NCI-H774 (cell line): ENCODE measurements at regions not wholly inside any gene's neighbourhood (a gene's known extent, or its start where the extent isn't known, plus 50 kb on each side); places are given as distances from the start of the nearest gene placed in this dataset.

Source experiments
- DNase-seq: peaks from one replicate; lab custom pipeline; 2025; lab: John Stamatoyannopoulos, UW

- no peak for DNase-seq
Observed at GRCh38 chr20:58069207-58069606, 159.2 kb downstream of the ANKRD60 start.

DNA sequence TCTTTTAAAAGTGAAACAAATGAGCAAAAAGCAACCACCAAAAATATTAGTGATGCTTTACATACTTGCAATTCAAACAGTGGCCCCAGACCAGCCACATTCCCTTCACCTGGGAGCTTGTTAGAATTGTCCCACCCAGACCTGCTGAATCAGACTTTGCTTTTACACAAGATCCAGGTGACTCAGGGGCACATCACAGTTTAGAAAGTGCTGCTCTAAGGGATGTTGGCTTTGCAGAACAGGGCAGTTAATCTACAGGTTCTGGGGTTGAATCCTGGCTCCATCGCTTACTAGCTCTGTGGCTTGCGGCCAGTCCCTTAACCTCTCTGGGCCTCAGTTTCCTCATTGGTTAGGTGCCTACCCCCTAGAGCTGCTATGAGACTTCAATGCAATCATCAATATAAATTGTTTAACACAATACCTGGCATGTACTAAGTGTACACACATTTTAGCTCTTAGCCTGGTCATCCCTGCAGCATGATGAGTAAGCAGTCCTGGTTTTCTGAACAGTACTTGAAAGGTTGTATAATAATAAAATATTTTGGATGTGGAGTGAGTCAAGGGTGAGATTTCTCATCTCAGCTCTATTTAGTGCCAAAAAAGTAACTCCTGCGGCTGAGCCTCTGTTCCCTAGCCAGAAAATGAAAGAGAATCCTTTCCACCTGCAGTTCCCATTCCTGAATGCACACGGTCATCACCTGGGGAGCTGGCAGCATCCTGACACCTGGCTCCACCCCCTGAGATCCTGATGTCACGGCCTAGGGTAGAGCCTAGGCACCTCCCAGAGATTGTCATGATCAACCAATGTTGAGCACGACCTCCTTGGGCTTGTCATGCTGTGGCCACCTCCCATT is 162.7 kb downstream of the ANKRD60 start:
- DNase-seq = no peak

DNA sequence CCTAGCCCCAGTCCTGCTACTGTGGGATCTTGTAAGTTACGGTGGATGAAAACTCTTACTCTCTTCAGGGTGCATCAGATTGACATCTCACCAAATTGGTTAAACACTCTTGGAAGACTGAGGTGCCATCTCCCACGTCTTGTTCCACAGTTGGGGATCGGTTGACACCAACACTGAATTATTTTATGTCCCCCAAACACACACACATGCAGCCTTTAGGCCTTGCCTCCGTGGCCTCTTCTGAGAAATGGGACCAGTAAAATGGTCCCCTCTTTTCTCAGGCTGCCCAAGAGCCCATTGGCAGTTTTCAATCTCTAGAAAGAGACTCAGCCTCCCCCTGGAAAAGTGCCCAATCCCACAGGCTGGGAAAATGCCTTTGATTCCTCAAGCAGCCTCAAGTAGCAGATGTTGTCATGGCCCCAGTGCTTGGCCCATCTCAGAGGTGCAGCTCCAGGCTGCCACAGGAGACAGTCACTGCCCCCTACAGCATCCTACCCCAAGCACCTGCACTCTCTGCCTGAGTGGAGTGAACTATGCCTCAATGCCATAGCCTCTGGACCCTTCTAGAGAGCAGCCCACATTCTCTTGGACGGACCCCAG is 163.9 kb downstream of the ANKRD60 start:
- no peak for DNase-seq

DNA sequence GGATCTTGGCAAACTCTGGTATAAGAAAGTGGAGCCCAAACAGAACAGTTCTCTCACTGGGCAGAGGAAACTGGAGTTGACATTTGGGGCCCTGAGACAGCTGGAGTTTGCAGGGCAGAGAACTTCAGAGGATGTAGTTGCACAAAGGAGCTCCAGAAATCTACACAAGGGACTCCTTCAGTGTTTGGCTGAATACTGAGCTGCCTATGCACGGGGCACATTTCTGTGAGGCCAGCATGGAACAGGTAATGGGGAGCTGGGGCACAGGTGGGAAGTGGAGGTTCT is 169.3 kb downstream of the ANKRD60 start:
- no peak for DNase-seq

- DNase-seq = no peak
Observed at GRCh38 chr20:58058421-58059259, 169.8 kb downstream of the ANKRD60 start.

DNA sequence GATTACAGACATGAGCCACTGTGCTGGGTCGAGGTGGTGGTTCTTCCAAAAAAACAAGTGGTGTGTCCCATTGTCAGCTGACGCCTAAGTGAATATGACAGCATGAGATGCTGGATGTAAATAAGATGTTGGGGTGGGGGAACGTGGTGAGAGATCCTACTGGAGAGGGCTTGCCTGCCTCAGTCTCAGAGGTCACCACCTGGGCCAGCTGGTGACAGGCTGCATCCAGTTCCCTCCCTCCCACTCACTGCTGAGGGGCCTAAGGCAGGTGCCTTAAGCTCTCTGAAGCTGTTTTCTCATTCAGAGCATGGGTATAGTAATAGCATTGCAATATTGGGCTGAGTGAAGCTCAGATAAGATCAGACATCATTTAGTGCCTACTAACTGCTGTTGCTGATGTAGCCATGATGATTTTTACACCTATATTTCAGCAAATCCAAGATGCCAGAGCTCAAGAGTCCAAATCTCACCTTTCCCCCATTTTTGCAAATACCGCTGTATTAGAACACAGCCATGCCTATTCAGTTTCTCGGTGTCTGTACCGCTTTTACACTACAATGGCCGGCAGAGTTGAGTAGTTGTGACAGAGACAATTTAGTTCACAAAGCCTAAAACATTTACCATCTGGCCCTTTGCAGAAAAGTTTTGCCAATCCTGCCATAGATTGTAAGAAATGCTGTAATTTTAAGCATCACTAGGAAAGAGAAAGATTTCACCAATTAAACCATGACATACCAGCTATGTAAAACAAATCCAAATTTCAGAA is 171.3 kb downstream of the ANKRD60 start:
- no peak for DNase-seq

GRCh38 chr20:58056021-58056591 is 172.3 kb downstream of the ANKRD60 start:
- DNase-seq = no peak

DNA sequence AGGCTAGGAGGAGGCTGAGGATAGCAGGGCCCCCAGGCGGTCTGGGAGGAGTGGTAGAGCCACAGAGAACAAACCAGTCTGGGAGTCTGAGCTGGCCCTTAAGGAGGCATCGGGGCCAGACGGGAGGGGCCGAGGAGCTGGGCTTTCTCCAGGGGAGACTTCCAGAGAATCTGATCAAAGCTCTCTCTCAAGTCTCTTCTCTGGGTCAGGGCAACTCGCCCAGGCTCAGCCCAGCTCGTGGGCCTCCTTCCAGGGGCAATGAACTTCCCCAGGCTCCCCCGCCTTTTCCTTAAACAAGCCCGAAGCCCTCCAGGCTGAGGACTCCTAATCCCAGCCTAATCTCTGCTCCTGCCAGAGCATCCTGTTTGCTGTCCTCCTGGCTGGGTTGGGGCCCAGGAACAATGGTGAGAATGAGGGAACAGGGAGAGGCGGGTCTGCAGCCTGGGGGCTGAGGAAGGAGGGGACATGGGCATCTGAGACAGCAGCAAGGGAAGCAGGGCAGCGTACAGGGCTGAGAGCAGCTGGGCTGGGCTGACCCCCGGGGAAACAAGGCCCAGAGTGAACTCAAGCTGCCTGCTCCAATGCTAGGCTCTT is 173.6 kb downstream of the ANKRD60 start:
- DNase-seq = no peak

- DNase-seq = no peak
Observed at GRCh38 chr20:58054082-58054779, 174.2 kb downstream of the ANKRD60 start.

GRCh38 chr20:58053391-58054055 is 174.9 kb downstream of the ANKRD60 start:
- DNase-seq = no peak

DNA sequence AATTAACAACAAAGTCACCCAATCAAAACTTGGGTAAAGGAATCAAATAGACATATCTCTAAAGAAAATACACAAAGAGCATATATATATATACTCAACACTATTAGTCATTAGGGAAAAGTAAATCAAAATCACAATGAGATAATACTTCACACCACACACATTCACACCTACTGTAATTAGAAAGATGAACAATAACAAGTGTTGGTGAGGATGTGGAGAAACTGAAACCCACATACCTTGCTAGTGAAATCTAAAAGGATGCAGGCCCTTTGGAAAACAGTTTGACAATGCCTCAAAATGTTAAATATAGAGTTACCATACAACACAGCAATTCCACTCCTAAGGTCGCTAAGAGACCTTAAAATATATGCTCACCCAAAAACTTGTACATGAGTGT is 177.1 kb downstream of the ANKRD60 start:
- DNase-seq = no peak

GRCh38 chr20:58048096-58048702 is 180.3 kb downstream of the ANKRD60 start:
- DNase-seq = no peak

DNA sequence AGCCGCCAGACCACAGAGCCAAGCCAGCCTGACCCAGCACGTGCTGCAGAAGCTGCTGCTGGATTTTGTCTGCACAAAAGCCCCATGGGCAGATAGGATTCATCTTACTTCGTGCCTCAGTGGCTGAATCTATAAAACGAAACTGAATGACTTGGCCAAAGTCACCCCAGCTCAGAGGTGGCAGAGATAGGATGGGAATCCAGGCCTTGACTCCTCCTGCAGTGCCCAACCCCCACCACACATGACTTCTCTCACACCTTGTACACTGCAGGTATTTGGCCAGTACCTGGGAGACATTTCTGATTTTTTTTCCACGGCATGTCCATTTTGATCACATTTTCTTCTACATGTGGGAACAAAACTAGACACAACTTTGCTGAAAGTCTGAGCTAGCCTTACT is 182.1 kb downstream of the ANKRD60 start:
- DNase-seq = no peak

GRCh38 chr20:58045579-58045978 is 182.9 kb downstream of the ANKRD60 start:
- no peak for DNase-seq

GRCh38 chr20:58044931-58045555 is 183.4 kb downstream of the ANKRD60 start:
- DNase-seq = no peak

DNA sequence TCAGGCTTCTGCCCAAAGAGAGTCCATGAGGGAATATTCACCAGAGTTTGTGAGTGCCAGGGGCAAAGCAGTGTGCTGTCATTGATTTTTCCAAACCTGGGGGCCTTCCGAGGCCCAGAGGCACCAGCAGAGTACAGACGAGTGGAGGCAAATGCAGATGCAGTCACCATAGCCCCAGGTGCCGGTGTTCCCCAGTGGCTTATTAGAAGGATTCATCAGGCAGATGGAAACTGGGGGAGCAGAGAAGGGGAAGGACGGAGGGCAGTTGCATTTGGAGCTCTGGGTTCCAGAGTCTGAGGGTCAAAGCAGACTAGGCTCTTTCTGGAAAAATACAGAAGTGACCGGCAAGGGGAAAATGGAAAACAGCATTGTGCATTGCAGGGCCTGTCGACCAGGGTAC is 184.2 kb downstream of the ANKRD60 start:
- DNase-seq = no peak

DNA sequence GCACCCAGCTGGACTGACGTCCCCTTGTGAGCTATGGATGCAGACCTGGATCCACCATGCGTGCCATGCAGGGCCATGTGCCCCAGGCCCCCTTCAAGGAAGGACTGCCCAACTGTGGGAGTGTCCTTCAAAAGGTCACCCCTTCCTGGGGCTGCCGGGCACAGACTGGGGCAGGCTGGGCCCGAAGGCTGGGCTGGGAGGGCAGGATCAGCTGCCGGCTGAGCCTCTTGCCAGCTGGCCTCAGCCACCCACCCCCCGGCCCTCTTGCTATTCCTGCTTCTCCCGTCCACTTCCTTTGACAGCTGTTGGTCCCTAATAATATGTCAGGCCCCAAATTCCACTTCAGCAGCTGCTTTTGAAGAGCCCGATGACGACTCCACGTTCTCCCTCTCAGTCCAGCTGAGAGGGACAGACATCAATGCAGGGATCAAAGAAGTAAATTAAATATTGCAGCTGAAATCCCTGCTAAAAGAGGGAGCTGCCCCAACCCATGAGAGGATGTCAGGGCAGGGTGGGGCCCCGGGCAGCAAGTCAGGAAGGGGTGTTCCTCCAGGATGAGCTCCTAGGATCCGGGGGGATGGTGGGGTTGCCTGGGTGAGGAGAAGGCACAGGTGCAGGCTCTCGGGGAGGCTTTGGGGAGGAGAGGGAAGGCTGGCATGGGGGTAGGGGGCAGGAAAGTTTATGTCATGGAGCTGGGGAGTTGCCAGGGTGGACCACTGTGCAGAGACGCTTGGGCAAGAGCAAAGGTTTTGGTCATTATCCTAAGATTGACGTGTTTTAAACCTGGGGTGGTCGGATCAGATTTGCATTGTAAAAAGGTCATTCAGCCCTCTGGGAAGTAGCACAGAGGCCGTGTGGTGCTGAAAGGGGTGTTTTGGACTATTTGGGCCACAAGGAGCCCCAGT is 185.0 kb downstream of the ANKRD60 start:
- DNase-seq = no peak

GRCh38 chr20:58042591-58042990 is 185.9 kb downstream of the ANKRD60 start:
- no peak for DNase-seq
